Activated naive CD4-positive, alpha-beta T cell treated with anti-CD3 and anti-CD28 coated beads for 36 hours (primary cell): ENCODE measurements at regions not wholly inside any gene's neighbourhood (a gene's known extent, or its start where the extent isn't known, plus 50 kb on each side); places are given as distances from the start of the nearest gene placed in this dataset.
"Not testable (repeated sequence)": the region's sequence is repeated elsewhere in the genome, so short reads cannot be mapped to it uniquely, and the experiment has no call there.

Experiments
- CTCF ChIA-PET: fragments of 350-600 bp; sonication (Branson Sonifier 250); formaldehyde crosslinking; loops from one replicate; lab custom pipeline; 2021; ENCODE audit warnings: antibody characterized with exemption; lab: Charles Lee
- DNase-seq: peaks from one replicate; pipeline ENCODE4 v3.0.0-alpha.2; 2020
- H3K27ac Mint-ChIP-seq: one replicate; pipeline ENCODE4 v1.8.0; 2021; ENCODE audit warnings: mild to moderate bottlenecking, mixed read lengths
- H3K27me3 Mint-ChIP-seq: one replicate; pipeline ENCODE4 v1.8.0; 2021; ENCODE audit warnings: low read depth, mixed read lengths
- H3K36me3 Mint-ChIP-seq: one replicate; pipeline ENCODE4 v1.8.0; 2021; ENCODE audit warnings: low read depth, mixed read lengths
- H3K4me1 Mint-ChIP-seq: one replicate; pipeline ENCODE4 v1.8.0; 2021; ENCODE audit warnings: low read depth, mixed read lengths
- H3K4me3 Mint-ChIP-seq: one replicate; pipeline ENCODE4 v1.8.0; 2021; ENCODE audit warnings: mild to moderate bottlenecking, moderate library complexity, mixed read lengths
- H3K9me3 Mint-ChIP-seq: one replicate; pipeline ENCODE4 v1.8.0; 2021; ENCODE audit warnings: mixed read lengths
- intact Hi-C: fragments of 100-400 bp; cut with micrococcal nuclease; formaldehyde crosslinking; loops from one replicate; pipeline ENCODE4 v1.15.1; 2023

DNA sequence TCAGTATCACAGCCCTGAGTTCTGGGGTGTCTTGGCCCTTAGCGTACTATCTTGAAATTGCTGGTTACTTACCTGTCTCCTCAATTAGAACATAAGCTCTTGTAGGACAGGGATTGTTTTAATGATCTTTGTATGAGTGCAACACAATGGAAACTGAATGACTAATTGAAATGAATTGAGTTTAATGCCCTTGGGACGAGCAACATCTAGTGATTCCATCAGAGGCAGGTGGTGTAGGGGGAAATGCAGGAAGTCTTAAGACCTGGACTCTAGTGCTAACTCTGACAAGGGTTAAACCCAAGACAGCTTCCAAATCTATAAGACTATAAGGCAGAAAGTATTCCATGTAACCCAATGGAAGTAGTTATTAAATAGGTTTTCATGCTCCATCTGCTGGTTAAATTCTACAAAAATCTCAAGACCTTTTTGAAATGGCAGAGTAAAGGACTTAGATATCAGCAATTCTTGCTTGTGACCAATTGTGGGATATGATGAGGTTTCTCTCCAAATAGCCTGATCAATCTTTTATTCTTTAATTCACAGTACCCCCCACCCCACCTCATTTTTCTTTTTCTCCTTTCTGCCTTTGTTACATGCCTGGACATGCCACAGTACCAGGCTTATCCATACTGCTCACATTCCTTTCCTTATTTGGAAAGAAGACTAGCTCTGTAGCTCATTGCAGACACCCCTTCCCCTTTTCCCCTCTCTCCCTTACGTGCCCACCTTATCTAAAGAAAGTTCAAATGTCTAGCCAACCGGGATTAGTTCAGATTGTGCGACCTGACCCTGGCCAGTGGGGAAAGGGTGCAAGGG, 340.8 kb downstream of the PAPSS1 start:
- intact Hi-C loops, result no loop called here
- no peaks in the 10 kb centered on the region for H3K36me3 Mint-ChIP-seq
- no peak for DNase-seq
- H3K27ac Mint-ChIP-seq, result no peak overlapping the region
- CTCF ChIA-PET, result no interaction called here
- no peak overlapping the region for H3K4me3 Mint-ChIP-seq
- H3K9me3 Mint-ChIP-seq, result no peaks in the 10 kb centered on the region
- H3K4me1 Mint-ChIP-seq, result no peaks in the 10 kb centered on the region
- H3K27me3 Mint-ChIP-seq, result peaks cover 5% of the 10 kb centered on the region

DNA sequence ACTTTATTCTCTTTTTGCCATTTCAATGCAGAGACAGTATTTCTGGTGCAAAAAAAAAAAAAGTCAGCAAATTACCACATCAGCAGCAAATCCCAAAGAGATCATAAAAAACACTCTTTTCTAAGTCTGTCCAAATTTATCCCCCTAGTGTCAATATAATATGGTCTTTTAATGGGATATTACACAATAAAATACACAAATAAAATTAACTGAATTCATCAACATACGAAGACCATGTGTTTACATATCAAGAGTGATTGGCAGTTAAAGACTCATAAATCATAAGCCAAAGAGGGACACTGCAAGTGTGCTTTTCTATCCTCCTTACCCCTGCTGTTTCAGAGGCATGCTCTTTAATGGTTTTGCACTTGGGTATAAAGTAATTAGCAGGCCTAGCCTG, 340.2 kb upstream of the DKK2 start:
- CTCF ChIA-PET, result no interaction called here
- intact Hi-C loops, result no loop called here
- Mint-ChIP-seq H3K4me1 (no peaks in the 10 kb centered on the region), H3K4me3 (no peak overlapping the region), H3K27ac (no peak overlapping the region), H3K36me3 (no peaks in the 10 kb centered on the region), H3K27me3 (peaks cover 3% of the 10 kb centered on the region), H3K9me3 (peaks cover 6% of the 10 kb centered on the region)
- no peak for DNase-seq

DNA sequence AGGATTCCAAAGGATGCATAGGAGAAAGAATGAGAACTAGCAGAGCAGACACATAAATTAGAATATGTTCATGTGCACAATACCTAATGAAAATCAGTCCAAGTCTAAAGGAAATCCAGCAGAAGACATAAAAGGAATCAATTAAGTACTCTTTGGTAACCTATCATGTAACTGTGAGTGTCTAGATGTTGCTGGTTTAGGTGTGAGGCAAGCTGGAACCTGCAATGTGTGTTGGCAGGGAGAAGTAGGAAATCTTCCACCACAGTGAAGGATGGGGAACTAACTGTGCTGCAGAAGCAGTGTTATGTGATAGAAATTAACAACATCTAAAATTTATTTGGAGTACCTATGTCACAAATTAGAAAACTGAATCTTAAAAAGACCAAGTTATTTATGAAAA, 330.8 kb upstream of the DKK2 start:
- CTCF ChIA-PET, result no interaction called here
- peaks cover 4% of the 10 kb centered on the region for H3K27me3 Mint-ChIP-seq
- no peaks in the 10 kb centered on the region for H3K4me1 Mint-ChIP-seq
- no peak overlapping the region for H3K4me3 Mint-ChIP-seq
- no peak overlapping the region for H3K27ac Mint-ChIP-seq
- H3K36me3 Mint-ChIP-seq, result no peaks in the 10 kb centered on the region
- DNase-seq, result no peak
- peaks cover 3% of the 10 kb centered on the region for H3K9me3 Mint-ChIP-seq
- intact Hi-C loops, result no loop called here

DNA sequence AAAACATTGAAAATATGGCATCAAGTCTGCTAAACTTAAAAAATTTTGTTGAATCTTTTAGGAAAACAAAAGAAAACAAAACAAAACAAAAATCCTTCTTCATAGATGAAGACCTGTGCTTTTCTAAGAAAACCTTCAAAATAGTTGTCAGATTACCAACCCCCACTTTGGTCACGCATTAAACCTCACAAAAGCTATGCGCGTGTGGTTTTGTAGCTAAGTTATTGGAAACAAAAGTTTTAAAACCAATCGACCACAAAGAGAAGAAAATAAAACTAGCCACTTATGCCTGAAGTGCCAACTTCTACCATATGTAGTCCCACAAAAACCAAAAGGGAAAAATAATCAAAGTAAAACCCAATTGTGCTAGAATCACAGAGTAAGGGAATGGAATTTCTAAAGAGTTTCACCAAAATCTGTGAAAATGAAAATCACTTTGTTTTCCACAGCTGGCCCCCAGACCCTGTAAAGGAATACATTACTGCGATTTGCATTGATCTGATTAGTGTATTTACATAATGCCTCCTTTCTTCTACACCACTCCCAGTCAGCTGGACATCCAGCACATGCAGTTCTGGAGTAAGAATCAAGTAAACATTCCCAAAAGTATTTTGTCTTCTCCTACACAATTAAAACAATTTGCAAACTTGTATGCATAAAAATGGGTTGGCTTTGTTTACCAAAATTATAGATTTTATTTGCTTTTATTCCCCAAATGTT, 330.1 kb upstream of the DKK2 start:
- H3K36me3 Mint-ChIP-seq, result no peaks in the 10 kb centered on the region
- H3K9me3 Mint-ChIP-seq, result no peaks in the 10 kb centered on the region
- peaks cover 4% of the 10 kb centered on the region for H3K27me3 Mint-ChIP-seq
- intact Hi-C loops, result no loop called here
- no peak overlapping the region for H3K4me3 Mint-ChIP-seq
- DNase-seq, result no peak
- no peak overlapping the region for H3K27ac Mint-ChIP-seq
- no peaks in the 10 kb centered on the region for H3K4me1 Mint-ChIP-seq
- CTCF ChIA-PET, result no interaction called here

DNA sequence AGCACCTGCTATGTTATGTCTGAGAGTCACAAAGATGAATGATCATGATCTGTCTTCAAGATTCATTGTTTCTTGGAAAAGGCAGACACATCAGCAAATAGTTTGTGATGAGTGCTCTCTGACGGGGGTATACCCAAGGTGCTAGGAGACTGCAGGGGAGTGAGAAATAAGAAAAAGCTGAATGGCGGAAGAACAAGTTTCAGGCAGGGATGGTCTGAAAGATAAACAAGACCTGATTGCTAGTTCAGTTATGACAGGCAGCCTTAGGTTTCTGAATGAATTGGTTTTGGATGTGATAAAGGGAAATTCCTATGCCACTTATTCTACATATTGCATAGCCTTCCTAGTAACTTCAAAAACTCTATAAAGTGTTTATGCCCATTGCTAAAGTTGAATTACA, 327.0 kb upstream of the DKK2 start:
- CTCF ChIA-PET, result no interaction called here
- Mint-ChIP-seq H3K27me3 (peaks cover 4% of the 10 kb centered on the region), H3K9me3 (no peaks in the 10 kb centered on the region), H3K4me3 (no peak overlapping the region), H3K4me1 (no peaks in the 10 kb centered on the region), H3K36me3 (no peaks in the 10 kb centered on the region), H3K27ac (no peak overlapping the region)
- intact Hi-C loops, result no loop called here
- DNase-seq, result no peak

DNA sequence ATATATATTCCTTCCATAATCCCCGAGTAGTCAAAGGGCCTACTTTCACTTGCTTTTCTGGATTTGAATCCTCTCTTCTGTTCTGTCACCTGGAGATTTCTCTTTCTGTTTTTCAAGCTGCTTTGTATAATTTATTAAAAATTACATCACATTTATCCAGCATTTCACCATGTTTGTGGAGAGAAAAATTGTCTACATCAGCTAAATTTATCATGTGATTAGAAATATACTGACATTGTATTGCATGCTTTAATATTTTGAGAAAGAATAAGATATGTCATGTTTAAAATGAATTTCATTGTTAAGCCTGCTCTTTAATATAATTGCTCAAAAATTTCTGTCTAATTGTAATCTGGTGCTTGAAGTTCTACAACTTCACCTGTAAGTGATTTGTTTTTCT, 323.1 kb upstream of the DKK2 start:
- Mint-ChIP-seq H3K4me1 (no peaks in the 10 kb centered on the region), H3K36me3 (no peaks in the 10 kb centered on the region), H3K9me3 (no peaks in the 10 kb centered on the region), H3K4me3 (no peak overlapping the region), H3K27me3 (no peaks in the 10 kb centered on the region), H3K27ac (no peak overlapping the region)
- no peak for DNase-seq
- intact Hi-C loops, result no loop called here
- CTCF ChIA-PET, result no interaction called here

DNA sequence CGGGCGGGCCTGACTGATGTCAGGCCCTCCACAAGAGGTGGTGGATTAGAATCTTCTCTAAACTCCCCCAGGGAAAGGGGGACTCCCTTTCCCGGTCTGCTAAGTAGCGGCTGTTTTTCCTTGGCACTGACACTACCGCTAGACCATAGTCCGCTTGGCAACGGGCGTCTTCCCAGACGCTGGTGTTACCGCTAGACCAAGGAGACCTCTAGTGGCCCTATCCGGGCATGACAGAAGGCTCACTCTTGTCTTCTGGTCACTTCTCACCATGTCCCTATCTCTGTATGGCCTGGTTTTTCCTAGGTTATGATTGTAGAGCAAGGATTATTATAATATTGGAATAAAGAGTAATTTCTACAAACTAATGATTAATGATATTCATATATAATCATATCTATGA, 318.2 kb upstream of the DKK2 start:
- H3K27me3 Mint-ChIP-seq, DNase-seq, H3K4me1 Mint-ChIP-seq, CTCF ChIA-PET, H3K4me3 Mint-ChIP-seq, intact Hi-C loops, H3K36me3 Mint-ChIP-seq, H3K9me3 Mint-ChIP-seq, H3K27ac Mint-ChIP-seq: not testable (repeated sequence)

DNA sequence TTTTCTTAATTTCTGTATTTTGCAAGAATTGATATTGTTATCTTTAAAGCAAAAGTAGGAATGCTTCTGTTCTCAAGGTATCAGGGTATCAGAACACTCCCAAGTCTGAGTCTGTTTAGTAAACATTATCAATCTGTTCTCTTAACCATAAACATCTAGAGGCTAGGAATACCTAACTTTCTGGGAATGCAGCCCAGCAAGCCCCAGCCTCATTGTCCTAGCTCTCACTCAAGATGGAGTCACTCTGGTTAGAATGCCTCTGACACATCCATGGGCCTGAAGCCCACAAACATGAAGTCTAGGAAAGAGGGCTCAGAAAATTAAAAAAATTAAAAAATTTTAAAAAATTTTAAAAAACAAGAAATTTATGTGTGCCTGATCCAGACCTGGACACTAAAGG, 315.1 kb upstream of the DKK2 start:
- DNase-seq, result no peak
- Mint-ChIP-seq H3K9me3 (no peaks in the 10 kb centered on the region), H3K4me1 (no peaks in the 10 kb centered on the region), H3K36me3 (no peaks in the 10 kb centered on the region), H3K27me3 (no peaks in the 10 kb centered on the region), H3K4me3 (no peak overlapping the region), H3K27ac (no peak overlapping the region)
- CTCF ChIA-PET, result no interaction called here
- intact Hi-C loops, result no loop called here

DNA sequence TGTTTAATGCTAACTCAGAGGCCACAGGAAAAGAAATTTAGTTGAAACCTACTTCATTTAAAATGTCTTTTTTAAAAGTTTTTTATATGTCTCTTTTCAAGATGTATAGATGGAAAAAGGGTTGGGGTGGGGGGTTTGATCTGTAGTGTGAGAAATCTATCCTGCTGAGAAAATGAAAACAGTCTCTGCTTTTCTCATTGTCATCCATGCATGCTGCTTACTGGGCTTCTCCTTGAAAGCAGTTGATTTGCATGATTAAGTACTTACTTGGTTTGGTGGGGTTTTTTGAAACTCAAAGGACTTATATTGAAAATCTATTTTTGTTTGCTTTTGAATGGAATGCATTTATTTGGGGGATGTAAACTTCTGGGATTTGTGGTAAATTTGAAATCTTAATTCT, 313.6 kb upstream of the DKK2 start:
- no peaks in the 10 kb centered on the region for H3K36me3 Mint-ChIP-seq
- no peak overlapping the region for H3K27ac Mint-ChIP-seq
- CTCF ChIA-PET, result no interaction called here
- intact Hi-C loops, result no loop called here
- H3K9me3 Mint-ChIP-seq, result no peaks in the 10 kb centered on the region
- no peaks in the 10 kb centered on the region for H3K27me3 Mint-ChIP-seq
- DNase-seq, result no peak
- H3K4me1 Mint-ChIP-seq, result no peaks in the 10 kb centered on the region
- no peak overlapping the region for H3K4me3 Mint-ChIP-seq

DNA sequence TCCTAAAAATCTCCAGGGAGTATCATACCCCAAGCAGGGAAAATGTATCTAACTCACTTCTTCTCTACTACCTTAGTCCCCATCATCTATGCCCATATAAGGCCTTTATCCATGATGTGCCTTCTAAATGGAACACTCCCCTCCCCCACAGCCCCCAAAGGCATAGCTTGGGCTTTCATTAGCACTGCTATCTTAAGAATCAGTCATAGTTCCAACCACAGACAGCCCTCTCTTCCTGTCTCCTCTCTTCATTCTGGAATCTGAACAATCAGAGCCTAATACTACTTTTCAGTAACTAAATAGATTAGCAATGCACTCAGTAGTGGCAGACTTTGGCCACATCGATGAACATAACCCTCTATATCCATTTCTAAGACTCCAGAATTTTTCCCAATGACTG, 313.2 kb upstream of the DKK2 start:
- intact Hi-C loops, result no loop called here
- H3K4me3 Mint-ChIP-seq, result no peak overlapping the region
- H3K27ac Mint-ChIP-seq, result no peak overlapping the region
- no peaks in the 10 kb centered on the region for H3K27me3 Mint-ChIP-seq
- DNase-seq, result no peak
- no peaks in the 10 kb centered on the region for H3K4me1 Mint-ChIP-seq
- CTCF ChIA-PET, result no interaction called here
- H3K36me3 Mint-ChIP-seq, result no peaks in the 10 kb centered on the region
- H3K9me3 Mint-ChIP-seq, result no peaks in the 10 kb centered on the region

DNA sequence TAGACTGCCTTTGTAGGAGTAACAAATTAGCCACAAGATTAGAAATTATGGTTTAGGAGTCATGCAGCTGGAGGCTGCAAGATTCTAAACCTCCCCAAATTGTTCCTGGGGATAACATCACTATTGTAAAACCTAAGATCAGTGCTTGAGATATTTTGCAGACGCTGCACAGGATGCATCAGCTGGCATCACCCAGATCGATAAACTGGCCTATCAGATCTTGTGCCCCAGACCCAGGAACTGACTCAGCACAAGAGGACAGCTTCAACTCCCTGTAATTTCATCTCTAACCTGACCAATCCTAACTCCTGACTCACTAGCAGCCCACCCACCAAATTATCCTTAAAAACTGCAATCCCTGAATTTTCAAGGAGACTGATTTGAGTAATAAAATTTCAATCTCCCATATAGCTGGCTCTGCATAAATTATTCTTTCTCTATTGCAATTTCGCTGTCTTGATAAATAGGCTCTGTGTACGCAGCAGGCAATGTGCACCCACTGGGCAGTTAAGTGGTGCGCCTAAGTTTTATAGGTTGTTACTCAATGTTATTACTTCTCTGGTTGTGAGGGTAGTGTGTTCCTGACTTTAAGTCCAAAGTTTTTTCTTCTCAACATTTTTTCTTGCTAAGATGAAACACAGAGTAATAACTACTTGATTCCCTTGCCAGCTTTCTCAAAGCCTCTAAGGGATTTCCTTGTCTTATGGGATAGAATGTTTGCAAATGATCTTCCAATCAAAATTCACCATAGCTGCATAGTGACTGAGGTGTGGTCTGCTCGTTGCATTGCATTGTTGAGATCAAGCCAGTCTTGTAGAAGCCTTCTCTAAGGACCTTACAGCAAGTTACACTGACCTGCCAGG, 312.3 kb upstream of the DKK2 start:
- no peak overlapping the region for H3K4me3 Mint-ChIP-seq
- no peak for DNase-seq
- no peaks in the 10 kb centered on the region for H3K9me3 Mint-ChIP-seq
- CTCF ChIA-PET, result no interaction called here
- H3K4me1 Mint-ChIP-seq, result no peaks in the 10 kb centered on the region
- H3K36me3 Mint-ChIP-seq, result no peaks in the 10 kb centered on the region
- no peak overlapping the region for H3K27ac Mint-ChIP-seq
- intact Hi-C loops, result no loop called here
- no peaks in the 10 kb centered on the region for H3K27me3 Mint-ChIP-seq

DNA sequence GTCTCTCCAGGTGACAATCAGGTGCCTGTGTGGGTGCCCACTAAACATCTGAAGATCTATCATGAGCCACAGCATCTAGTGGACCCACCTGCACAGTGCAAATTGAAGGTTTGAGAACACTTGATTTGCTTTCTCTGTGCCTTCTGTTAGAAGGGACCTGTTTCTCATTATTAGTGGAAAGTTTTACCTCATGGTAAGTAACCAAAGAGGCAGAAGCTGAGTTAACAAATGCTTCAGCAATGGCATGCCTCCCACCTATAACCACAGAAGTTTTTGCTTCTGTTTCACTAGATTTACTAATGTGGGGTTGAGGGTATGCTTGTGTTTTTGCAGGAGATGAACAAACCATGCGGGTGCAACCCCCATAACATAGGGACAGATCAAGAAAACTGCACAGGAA, 297.4 kb upstream of the DKK2 start:
- CTCF ChIA-PET, result no interaction called here
- no peak for DNase-seq
- H3K27ac Mint-ChIP-seq, result no peak overlapping the region
- peaks cover 4% of the 10 kb centered on the region for H3K27me3 Mint-ChIP-seq
- no peaks in the 10 kb centered on the region for H3K4me1 Mint-ChIP-seq
- H3K4me3 Mint-ChIP-seq, result no peak overlapping the region
- intact Hi-C loops, result no loop called here
- H3K36me3 Mint-ChIP-seq, result no peaks in the 10 kb centered on the region
- H3K9me3 Mint-ChIP-seq, result peaks cover 3% of the 10 kb centered on the region
